Hepatocyte (in vitro differentiated cells): ENCODE measurements at regions not wholly inside any gene's neighbourhood (a gene's known extent, or its start where the extent isn't known, plus 50 kb on each side); places are given as distances from the start of the nearest gene placed in this dataset.

Experiments used
- DNase-seq: peaks from one replicate; pipeline ENCODE4 v3.0.0-alpha.2; 2016; ENCODE audit warnings: low spot score
- H2AFZ ChIP-seq: fragments of 200-600 bp; sonication (generic); 2 replicates; pipeline ENCODE4 v1.6.0; 2016; ENCODE audit warnings: antibody characterized with exemption, mild to moderate bottlenecking
- H3K27ac ChIP-seq: fragments of 200-600 bp; sonication (generic); 2 replicates; pipeline ENCODE4 v1.5.1; 2016; ENCODE audit warnings: mild to moderate bottlenecking
- H3K27me3 ChIP-seq: fragments of 200-600 bp; sonication (generic); 2 replicates; pipeline ENCODE4 v1.6.1; 2016
- H3K36me3 ChIP-seq: fragments of 200-600 bp; sonication (generic); replicated peaks from 2 replicates; pipeline ENCODE4 v1.5.1; 2016; ENCODE audit warnings: low read depth; ENCODE audit not compliant: insufficient read depth
- H3K4me1 ChIP-seq: fragments of 200-600 bp; sonication (generic); 2 replicates; pipeline ENCODE4 v1.5.1; 2016; ENCODE audit warnings: mild to moderate bottlenecking, moderate library complexity; ENCODE audit not compliant: insufficient read depth
- H3K4me2 ChIP-seq: fragments of 200-600 bp; sonication (generic); 2 replicates; pipeline ENCODE4 v1.6.0; 2016
- H3K4me3 ChIP-seq: fragments of 200-600 bp; sonication (generic); 2 replicates; pipeline ENCODE4 v1.5.1; 2016; ENCODE audit warnings: mild to moderate bottlenecking
- H3K79me2 ChIP-seq: fragments of 200-600 bp; sonication (generic); 2 replicates; pipeline ENCODE4 v1.6.0; 2017; ENCODE audit warnings: mild to moderate bottlenecking
- H3K9me2 ChIP-seq: fragments of 200-600 bp; sonication (generic); replicated peaks from 2 replicates; pipeline ENCODE4 v1.6.0; 2017; ENCODE audit warnings: mild to moderate bottlenecking; ENCODE audit not compliant: insufficient read depth
- H3K9me3 ChIP-seq: fragments of 200-600 bp; sonication (generic); 2 replicates; pipeline ENCODE4 v1.5.1; 2016; ENCODE audit warnings: low read depth, mild to moderate bottlenecking
- H4K20me1 ChIP-seq: fragments of 200-600 bp; sonication (generic); 2 replicates; pipeline ENCODE4 v1.6.0; 2016; ENCODE audit warnings: mild to moderate bottlenecking; ENCODE audit not compliant: insufficient read depth, poor library complexity, severe bottlenecking
- EZH2 ChIP-seq: fragments of 200-600 bp; sonication (generic); IDR thresholded peaks from 2 replicates; pipeline ENCODE4 v1.6.1; 2016; ENCODE audit warnings: antibody characterized with exemption, mild to moderate bottlenecking, borderline replicate concordance
- EZH2phosphoT487 ChIP-seq: fragments of 200-600 bp; sonication (generic); IDR thresholded peaks from one replicate; pipeline ENCODE4 v1.6.1; 2018; ENCODE audit warnings: antibody characterized with exemption, mild to moderate bottlenecking, low read depth, moderate library complexity; ENCODE audit not compliant: unreplicated experiment, severe bottlenecking
- WGBS: methylation state at CpG from one replicate; pipeline ENCODE4 v1.1.6; 2016; ENCODE audit warnings: low lambda C conversion rate; ENCODE audit errors: missing lambda C conversion rate; 5-methylcytosine and 5-hydroxymethylcytosine counted together
- TF ChIP-seq, protein P1 (sequence below): fragments of 200-600 bp; sonication (generic); IDR thresholded peaks from 2 replicates; pipeline ENCODE4 v1.5.1; 2016; ENCODE audit warnings: antibody characterized with exemption, mild to moderate bottlenecking; ENCODE audit not compliant: poor library complexity

- no peaks in the 10 kb centered on the region for H3K9me3 ChIP-seq
- no peak overlapping the region for H3K27ac ChIP-seq
- no peaks in the 10 kb centered on the region for H4K20me1 ChIP-seq
- no peaks in the 10 kb centered on the region for H3K79me2 ChIP-seq
- TF ChIP-seq, protein P1, sequence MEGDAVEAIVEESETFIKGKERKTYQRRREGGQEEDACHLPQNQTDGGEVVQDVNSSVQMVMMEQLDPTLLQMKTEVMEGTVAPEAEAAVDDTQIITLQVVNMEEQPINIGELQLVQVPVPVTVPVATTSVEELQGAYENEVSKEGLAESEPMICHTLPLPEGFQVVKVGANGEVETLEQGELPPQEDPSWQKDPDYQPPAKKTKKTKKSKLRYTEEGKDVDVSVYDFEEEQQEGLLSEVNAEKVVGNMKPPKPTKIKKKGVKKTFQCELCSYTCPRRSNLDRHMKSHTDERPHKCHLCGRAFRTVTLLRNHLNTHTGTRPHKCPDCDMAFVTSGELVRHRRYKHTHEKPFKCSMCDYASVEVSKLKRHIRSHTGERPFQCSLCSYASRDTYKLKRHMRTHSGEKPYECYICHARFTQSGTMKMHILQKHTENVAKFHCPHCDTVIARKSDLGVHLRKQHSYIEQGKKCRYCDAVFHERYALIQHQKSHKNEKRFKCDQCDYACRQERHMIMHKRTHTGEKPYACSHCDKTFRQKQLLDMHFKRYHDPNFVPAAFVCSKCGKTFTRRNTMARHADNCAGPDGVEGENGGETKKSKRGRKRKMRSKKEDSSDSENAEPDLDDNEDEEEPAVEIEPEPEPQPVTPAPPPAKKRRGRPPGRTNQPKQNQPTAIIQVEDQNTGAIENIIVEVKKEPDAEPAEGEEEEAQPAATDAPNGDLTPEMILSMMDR = no peak
- TF ChIP-seq EZH2phosphoT487 = no peak
- no peaks in the 10 kb centered on the region for H3K27me3 ChIP-seq
- no peaks in the 10 kb centered on the region for H3K4me1 ChIP-seq
- no peaks in the 10 kb centered on the region for H3K36me3 ChIP-seq
- H3K4me3 ChIP-seq = no peak overlapping the region
- no peak for DNase-seq
- no peak overlapping the region for H2AFZ ChIP-seq
- H3K4me2 ChIP-seq = no peak overlapping the region
- WGBS = 84% methylated on average over 16 of the region's 16 CpGs
- H3K9me2 ChIP-seq = no peaks in the 10 kb centered on the region
Measured at GRCh38 chr14:101372894-101373620, 188.2 kb upstream of the DIO3 start.

GRCh38 chr14:101373690-101374295, 187.5 kb upstream of the DIO3 start:
- H3K36me3 ChIP-seq = no peaks in the 10 kb centered on the region
- TF ChIP-seq EZH2 = no peak
- no peak for TF ChIP-seq EZH2phosphoT487
- TF ChIP-seq, protein P1 = no peak
- no peak overlapping the region for H3K4me3 ChIP-seq
- H3K27me3 ChIP-seq = no peaks in the 10 kb centered on the region
- no peaks in the 10 kb centered on the region for H4K20me1 ChIP-seq
- no peaks in the 10 kb centered on the region for H3K9me3 ChIP-seq
- no peak overlapping the region for H3K4me2 ChIP-seq
- DNase-seq = no peak
- H3K4me1 ChIP-seq = no peaks in the 10 kb centered on the region
- no peaks in the 10 kb centered on the region for H3K9me2 ChIP-seq
- no peak overlapping the region for H3K27ac ChIP-seq
- WGBS = 93% methylated on average over 22 of the region's 22 CpGs
- no peak overlapping the region for H2AFZ ChIP-seq
- no peaks in the 10 kb centered on the region for H3K79me2 ChIP-seq

- Histone ChIP-seq H3K79me2 (no peaks in the 10 kb centered on the region), H3K4me2 (no peak overlapping the region), H4K20me1 (no peaks in the 10 kb centered on the region), H2AFZ (no peak overlapping the region), H3K27me3 (no peaks in the 10 kb centered on the region), H3K9me2 (no peaks in the 10 kb centered on the region), H3K4me3 (no peak overlapping the region), H3K36me3 (no peaks in the 10 kb centered on the region), H3K9me3 (no peaks in the 10 kb centered on the region), H3K4me1 (no peaks in the 10 kb centered on the region), H3K27ac (no peak overlapping the region)
- DNase-seq = no peak
- TF ChIP-seq EZH2phosphoT487 (no peak), EZH2 (no peak)
- TF ChIP-seq, protein P1 = no peak
- 77% methylated on average over 19 of the region's 19 CpGs for WGBS
Measured at GRCh38 chr14:101374373-101375338, 186.6 kb upstream of the DIO3 start.
